ENCODE measurements at regions not wholly inside any gene's neighbourhood (a gene's known extent, or its start where the extent isn't known, plus 50 kb on each side); places are given as distances from the start of the nearest gene placed in this dataset.

GRCh38 chr21:35144978-35145377 is 95.9 kb upstream of the RUNX1 start:
- TF ChIP-seq CREB5 (CRISPR knock-in tag; IDR thresholded peaks at IDR 0.05; ENCODE audit: low read depth) (no peak), CSRNP3 (CRISPR knock-in tag; IDR thresholded peaks at IDR 0.05) (no peak), ZNF70 (CRISPR knock-in tag; IDR thresholded peaks at IDR 0.05) (no peak), ARNTL (CRISPR knock-in tag; IDR thresholded peaks at IDR 0.05; ENCODE audit: borderline replicate concordance, low read depth) (no peak), ZC3H10 (CRISPR knock-in tag; IDR thresholded peaks at IDR 0.05) (no peak), PATZ1 (CRISPR knock-in tag; IDR thresholded peaks at IDR 0.05; ENCODE audit: borderline replicate concordance) (no peak), ZFP30 (CRISPR knock-in tag; IDR thresholded peaks at IDR 0.05) (no peak), RARB (CRISPR knock-in tag; IDR thresholded peaks at IDR 0.05) (no peak)

Data from SK-N-SH treated with all-trans-retinoic acid at 6 μM for 48 hours (cell line).